ENCODE measurements at regions not wholly inside any gene's neighbourhood (a gene's known extent, or its start where the extent isn't known, plus 50 kb on each side); places are given as distances from the start of the nearest gene placed in this dataset.
"Not testable (repeated sequence)": the region's sequence is repeated elsewhere in the genome, so short reads cannot be mapped to it uniquely, and the experiment has no call there.

DNA sequence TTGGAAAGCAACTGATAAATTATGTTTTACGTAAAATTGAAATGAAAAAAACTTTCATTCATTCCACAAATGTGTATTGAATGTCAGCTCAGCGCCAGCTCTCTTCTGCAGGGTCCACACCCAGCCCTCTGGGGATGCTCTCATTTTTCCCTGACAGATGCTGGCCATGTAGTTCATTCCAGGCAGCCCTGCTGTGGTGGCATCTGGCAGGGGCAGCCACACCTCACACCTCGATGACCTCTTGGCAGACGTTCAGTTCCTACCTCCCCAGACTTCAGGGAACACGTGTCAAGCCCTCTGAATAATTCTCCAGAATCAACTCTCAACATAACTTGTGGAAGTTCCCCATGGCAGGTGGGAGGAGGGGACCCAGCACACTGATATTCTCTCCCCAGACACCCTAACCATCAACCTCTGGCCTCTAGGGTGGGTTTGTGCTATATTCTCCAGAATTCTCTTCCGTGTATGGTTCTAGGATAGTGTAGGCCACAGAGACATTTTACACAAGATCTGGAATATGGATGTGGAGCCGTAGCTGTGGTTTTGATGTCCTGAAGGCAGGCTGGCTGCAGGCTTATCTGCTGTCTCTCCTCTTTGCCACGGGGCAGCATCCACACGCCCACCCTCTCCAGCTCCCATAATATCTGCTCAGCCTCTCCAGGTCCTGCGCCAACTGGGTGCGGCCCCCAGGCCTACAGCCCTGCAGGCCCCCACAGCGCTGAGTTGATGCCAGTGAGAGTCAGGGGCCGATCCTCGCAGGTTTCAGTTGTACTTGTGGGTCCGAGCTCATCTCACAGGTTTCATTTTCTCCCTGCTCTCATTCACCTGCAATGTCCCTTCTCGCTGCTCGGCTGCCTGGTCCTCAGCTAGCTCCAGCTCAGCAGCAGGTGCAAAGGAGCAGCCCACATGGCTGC is 175.8 kb upstream of the ARID1B start:
- no peak for DNase-seq (ENCODE audit: low spot score)

DNA sequence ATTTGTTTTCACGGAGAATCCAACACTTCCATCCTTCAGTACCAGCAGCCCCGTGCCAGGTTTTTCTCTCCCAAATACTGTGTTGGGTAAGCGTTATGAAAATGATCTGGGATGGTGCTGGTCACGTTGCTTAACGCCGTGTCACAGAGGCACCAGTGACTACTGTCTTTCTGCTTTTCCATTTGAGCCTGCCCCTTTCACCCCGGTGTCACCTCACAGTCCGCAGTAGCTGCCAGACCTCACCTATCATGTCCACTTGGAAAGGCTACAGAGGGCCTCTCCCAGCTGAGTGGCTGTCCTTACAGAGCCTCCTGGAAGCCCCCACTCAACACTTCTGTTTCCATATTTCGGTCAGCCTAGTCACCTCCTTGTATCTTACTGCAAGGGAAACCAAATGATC is 176.5 kb upstream of the ARID1B start:
- no peak for DNase-seq (ENCODE audit: low spot score)

DNA sequence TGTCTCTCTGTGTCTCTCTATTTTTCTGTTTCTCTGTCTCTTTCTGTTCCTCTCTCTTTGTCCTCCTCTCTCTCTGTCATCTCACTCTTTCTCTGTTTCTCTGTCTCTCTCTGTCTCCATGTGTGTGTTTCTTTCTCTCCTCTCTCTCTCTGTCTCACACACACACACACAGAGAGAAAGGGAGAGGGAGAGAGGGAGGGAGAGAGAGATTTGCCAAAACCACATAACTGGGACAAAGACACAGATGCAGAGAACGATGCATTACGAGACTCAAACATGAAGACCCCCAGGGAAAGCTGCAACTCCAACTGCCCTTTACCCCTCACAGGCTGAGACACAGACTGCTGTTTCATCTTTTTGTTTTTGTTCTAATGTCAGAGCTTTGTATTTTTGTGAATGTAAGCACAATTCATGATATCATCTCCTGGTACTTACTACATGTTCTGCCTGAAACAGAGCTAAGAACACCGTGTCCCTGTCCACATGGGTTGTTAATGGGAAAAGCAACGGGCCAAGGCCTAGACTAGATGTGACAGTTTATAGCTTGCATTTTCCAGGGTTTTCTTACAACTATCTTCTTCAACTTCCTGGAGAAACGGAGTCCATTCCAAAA is 177.1 kb upstream of the ARID1B start:
- no peak for DNase-seq (ENCODE audit: low spot score)

DNA sequence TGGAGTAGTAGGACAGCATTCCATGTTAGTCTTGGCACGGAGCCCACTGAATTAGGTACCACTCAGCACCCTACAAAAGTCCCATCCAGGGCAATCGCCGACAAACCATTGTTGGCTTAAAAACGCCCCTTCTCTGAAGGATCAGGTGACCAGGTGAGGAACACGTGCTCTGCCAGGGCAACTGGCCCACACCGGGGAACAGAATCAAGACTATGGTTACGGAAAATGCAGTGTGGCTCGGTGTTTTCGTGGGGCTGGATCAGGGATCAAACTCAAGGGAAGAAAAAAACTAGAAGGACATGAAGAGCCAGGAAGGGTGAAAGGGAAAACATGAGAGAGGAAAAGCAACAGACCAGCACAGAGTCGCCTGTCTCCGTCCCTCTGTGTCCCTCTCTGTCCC is 177.8 kb upstream of the ARID1B start:
- no peak for DNase-seq (ENCODE audit: low spot score)

DNA sequence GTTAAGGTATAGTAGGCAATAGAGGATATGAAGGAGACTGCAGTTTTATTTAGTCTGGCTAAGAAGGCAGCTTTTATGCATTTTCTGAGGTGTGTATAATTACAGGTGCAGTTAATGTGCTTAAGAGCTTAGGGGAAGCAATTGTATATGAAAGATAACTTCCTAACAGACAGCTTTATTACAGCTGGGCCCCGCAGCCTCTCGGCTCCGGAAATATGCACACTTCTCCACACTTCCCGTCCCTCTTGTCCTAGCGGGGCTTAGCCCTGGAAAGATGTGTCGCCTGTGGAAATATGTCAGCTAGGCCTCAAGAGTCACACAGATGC is 178.4 kb upstream of the ARID1B start:
- no peak for DNase-seq (ENCODE audit: low spot score)

DNA sequence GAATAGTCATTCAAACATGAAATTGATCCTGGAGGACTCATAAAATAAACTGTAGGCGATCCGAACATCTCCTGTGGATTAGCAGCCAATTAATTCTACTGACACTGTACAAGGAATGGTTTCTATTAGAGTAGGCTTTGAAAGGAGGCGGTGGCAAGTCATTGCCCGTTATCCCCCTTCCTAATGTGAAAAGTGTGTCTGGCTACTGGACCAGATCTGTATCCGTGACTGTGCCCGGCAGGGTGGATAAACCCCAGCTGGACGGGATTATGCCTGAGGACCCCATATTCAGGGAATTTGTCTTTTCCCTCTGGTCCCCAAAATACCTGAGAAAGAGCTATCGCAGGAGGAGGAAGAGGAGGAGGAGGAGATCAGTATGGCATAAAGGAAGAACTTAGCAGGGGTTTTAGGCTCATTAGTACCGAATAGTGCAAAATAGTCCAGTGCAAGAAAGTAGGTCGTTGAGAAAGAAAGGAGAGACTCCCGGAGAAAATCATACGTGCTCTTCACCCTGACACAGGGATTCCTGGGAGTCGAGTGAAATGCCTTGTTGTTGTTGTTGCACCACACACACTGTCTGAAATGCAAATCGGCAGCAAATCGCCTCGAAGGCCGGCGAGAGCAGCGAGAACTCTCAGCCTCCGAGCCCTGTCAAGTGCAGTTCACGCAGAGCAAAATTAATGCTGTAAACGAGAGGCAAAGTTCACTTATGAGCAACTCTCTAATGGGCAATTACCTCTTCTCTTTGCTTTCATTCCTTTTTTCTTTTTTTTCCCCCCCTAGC is 178.9 kb upstream of the ARID1B start:
- DNase-seq (ENCODE audit: low spot score), result no peak

DNA sequence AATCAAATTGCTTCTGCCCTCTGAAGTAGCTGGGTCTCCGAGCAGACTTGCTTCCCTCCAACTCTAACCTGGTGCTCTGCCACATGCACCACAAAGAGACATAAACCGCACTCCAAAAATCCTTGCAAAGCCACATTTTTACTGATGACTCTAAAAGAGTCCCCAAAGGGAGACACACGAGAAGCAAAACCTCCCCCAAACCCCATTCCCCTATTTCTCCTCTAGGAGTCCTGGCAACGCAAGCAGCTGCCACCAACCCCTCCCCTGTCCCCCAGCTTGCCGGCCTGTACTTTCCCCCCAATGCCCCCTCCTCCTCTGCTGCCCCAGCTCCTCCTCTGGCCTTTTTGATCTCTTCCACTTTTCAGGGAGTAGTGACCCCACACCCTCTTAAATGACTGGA is 180.1 kb upstream of the ARID1B start:
- DNase-seq (ENCODE audit: low spot score), result no peak

DNA sequence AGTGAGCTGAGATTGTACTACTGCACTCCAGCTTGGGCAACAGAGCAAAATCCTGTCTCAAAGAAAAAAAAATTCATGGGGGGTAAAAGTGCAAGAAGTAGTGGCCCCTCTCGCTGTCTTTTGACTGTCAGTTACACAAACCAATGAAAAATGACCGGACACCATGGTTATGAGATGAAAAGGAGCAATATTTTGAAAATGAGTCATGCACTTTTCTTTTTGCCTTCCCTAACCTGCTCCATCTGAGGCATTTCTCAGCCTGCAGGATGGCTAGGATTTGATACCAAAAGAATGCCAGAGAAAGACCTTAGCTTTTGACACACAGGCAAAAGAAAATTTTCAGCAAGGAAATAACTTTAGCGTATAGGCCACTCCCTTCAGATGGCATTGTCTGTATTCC is 181.7 kb upstream of the ARID1B start:
- DNase-seq (ENCODE audit: low spot score), result no peak

DNA sequence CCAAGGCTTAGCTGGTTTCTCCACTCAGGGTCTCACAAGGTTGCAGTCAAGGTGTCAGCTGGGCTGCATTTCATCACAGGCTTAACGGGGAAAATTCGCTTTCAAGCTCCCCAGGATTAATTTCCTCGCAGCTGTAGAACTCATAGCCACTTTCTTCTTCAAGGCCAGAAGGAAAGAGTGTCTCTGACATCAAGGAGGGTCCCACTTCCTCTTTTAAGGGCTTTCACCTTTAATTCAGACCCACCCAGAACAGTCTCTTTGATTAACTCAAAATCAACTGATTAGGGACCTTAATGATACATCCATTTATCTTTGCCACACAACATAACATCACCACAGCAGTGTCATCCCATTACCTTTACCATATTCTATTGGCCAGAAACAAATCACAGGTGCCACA is 183.3 kb upstream of the ARID1B start:
- DNase-seq (ENCODE audit: low spot score), result no peak

DNA sequence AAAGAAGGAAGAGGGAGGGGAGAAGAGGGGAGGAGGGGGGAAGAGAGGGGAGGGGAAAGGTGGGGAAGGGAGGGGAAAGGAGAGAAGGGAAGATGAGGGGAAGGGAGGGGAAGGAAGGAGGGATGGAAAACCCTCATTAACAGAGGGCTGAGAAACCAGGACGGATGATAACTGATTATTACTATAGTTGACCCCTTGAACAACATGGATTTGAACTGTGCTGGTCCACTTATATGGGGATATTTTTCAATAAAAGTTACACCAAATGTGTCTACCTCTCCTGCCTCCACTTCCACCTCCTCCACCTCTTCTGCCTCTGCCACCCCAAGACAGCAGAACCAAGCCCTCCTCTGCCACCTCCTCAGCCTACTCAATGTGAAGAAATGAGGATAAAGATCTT is 184.1 kb upstream of the ARID1B start:
- no peak for DNase-seq (ENCODE audit: low spot score)

DNA sequence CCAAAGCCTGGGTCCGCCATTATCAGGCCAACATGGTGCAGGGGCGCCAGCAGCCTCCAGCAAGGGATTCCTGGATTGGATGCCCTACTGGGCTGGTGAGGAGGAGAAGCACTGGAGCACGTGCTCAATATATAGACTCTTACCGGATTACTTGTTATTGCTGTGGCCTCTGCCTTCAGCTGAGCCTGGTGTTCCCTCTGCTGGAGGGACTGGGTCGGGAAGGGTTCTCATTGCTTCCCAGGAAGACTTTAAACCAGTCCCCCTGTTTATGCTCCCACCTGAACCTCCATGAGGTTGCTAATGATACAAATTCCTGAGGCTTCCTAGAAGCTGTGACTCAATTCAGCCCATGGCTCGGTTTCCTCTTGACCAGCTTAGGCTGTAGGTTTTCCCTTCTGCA is 186.7 kb upstream of the ARID1B start:
- no peak for DNase-seq (ENCODE audit: low spot score)

DNA sequence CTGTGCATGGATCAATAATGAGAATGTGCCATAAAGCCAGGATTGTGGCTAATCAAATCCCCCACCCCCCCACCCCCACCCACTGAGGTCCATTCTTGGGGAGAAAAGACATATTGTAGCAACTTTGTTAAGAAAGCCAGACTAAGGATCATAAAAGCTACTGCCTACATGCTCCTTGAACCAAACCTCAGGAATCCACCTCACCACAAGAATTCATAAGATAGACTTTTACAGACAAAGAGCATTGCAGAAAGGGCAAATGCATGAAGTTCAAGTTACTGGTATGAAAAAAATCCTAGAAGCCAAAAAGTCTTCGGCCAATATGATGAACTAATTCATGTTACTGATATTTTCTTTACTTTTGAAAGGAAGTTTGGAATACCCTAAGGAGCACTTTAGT is 187.9 kb upstream of the ARID1B start:
- no peak for DNase-seq (ENCODE audit: low spot score)

DNA sequence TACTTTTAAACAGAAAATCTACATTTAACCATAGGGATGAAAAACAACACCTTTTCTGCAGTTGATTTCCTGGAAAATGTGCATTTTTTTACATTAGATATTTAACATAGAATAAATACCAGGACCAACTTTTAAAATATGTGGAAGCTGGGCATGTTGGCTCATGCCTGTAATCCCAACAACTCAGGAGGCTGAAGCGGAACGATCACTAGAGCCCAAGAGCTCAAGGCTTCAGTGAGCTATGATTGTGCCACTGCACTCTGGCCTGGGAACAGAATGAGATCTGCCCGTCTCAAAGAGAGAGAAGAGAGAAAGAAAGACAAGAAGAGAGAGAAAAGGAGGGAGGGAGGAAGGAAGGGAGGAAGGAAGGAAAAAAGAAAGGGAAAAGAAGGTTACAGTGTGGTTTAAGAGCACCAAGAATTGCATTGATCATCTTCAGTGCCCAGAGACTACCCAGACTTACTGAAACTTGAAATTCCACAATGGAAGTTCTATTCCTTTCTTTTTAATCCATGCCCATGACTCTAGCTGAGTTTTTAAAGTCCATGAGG is 189.4 kb upstream of the ARID1B start:
- DNase-seq (ENCODE audit: low spot score), result no peak

DNA sequence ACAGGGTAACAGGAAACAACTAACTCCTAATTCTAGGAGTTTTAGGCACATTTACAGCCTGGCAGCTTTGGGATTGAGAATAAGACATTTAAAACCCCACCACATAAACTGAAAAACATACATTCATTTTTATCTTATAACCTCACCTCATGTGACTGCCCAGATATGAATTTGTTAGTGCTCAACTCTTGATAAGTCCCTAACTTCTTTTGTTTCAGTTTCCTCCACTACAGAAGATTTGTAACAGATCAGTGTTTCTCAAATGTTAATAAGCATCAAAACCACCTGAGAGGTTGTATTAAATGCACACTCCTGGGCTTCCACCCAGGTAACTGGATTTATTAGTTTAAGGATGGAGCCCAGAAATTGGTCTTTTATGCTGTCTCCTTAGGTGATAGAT is 190.1 kb upstream of the ARID1B start:
- no peak for DNase-seq (ENCODE audit: low spot score)

DNA sequence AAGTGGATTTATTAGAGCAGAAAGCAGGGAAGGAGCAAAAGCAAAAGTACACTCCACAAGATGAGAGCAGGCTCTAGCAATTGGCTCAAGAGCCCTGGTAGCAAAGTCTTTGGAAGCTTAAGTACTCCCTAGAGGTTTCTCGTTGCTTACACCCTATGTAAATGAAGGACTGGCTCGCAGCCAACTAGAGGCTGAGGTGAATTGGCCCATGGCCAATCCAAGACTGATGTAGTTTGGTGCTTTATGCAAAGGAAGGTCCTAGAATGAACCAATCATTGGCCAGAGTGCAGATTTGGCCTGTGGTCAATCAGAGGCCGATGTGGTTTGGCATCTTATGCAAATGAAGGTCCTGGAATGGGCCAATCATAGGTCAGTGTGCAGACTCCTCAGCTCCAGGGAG is 191.3 kb upstream of the ARID1B start:
- no peak for DNase-seq (ENCODE audit: low spot score)

DNA sequence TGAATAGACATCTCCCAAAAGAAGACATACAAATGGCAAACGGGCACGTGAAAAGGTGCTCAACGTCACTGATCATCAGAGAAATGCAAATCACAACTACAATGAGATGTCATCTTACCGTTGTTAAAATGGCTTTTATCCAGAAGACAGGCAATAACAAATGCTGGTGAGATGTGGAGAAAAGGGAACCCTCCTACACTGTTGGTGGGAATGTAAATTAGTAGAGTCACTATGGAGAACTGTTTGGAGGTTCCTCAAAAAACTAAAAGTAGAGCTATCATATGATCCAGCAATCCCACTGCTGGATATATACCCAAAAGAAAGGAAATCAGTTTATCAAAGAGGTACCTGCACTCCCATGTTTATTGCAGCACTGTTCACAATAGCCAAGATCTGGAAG is 193.1 kb upstream of the ARID1B start:
- not testable (repeated sequence) for DNase-seq (ENCODE audit: low spot score)

DNA sequence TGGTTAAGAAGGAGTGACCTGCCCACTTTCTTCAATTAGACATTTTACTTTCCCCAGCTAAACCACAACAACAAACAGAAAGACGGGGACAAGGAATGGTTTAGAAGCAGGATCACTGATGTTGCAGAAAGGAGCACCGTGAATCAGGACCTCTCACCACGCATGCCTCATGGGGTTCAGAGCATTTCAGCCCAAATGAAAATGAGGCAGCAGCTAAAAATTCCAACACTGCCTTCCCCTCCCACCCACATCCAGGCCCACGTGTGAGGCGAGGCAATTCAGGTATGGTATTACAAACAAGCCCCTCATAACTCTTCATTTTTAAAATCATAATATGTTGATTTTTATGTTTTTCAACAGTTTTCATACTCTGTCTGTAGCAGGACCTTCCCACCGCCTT is 194.1 kb upstream of the ARID1B start:
- DNase-seq (ENCODE audit: low spot score), result no peak

DNA sequence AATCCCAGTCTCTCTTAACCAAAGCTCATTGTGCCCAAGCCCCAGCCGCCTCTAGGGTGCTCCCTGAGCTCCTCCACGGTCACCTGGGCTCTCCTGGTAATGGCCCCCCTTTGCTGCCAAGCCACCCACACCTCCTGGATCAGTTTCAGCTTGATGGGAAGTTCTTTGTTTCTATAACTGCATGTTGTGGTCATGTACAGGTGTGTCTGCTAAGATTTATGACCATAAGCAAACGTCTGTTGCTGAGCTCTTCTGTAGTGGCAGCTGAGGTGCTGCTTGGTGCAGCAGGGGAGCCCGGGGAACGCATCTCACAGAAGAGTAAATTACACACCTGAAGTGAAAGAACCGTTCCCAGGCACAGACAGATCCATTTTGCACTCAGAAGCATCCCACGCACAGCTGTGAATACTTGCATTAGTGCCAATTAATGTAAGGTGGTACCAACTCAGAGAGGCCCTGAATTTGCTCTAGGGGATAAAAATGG is 194.6 kb upstream of the ARID1B start:
- DNase-seq (ENCODE audit: low spot score), result no peak

DNA sequence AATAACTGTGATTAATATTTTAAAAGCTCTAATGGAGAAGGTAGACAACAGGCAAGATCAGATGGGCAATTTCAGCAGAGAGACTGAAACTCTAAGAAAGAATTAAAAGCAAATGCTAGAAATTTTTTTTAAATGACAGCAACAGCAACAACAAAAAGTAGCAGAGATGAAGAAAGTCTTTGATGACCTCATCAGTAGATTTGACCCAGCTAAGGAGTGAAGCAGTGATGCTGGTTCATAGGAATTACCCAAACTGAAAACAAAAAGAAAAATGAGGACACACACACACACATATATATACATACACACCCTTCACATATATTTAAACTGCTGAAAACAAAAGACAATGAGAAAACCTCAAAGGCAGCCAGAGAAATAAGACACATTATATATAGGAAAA is 197.6 kb upstream of the ARID1B start:
- DNase-seq (ENCODE audit: low spot score), result no peak

DNA sequence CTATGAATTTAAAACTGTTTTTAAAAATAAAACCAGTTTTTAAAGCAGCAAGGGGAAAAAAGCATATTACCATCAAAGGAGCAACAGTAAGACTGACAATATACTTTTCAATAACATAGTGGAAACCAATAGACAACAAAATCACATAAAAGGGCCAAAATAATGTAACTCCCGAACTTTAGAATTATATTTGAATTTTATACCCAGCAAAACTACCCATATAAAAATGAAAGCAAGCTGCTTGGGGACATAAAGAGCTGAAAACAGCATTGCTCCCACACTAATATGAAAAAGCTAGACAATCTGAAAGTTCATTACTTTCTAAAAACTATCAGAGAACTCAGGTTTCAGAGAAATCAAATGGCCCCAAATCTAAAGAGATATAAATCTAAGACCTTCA is 199.4 kb upstream of the ARID1B start:
- no peak for DNase-seq (ENCODE audit: low spot score)

DNA sequence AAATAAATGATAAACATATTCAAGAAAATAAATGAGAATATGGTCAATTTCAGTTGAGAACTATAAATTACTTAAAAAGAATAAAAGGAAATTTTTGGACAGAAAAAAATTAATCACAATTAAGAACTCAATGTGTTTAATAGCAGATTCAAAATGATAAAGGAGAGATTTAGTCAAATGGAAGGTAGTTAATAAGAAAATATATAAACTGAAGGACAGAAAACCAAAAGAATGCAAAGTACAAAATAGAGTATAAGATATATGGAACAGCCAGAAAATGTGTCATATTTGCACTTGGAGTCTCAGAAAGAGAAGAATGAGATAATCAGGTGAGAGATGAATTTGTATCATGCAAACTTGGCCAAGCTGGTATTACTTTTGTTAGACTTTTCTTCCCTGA is 201.8 kb upstream of the ARID1B start:
- DNase-seq (ENCODE audit: low spot score), result no peak

DNA sequence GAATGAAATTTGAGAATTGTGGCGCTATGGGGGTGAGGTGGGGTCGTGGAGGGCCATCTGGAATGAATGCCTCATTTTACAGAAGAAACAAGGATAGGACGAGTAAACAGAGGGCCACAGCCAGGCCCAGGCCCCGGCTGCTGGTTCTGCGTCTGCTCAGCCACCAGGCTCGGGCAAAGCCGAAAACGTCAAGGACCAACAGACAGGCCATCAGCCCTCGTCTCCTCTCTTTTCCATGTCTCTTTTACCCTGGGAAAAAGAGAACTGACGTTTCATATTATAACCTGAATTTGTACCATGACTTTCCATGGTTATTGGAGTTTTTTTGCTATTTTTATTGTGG is 212.4 kb upstream of the ARID1B start:
- DNase-seq (ENCODE audit: low spot score), result no peak
